H9 (cell line): ENCODE measurements at regions not wholly inside any gene's neighbourhood (a gene's known extent, or its start where the extent isn't known, plus 50 kb on each side); places are given as distances from the start of the nearest gene placed in this dataset.

Experiments used
- DNase-seq: peaks from one replicate; pipeline ENCODE4 v3.0.0-alpha.2; 2017
- H2AFZ ChIP-seq: one replicate; pipeline ENCODE4 v1.6.1; 2013; ENCODE audit warnings: mild to moderate bottlenecking, low read length, control low read depth, moderate library complexity
- H2AK5ac ChIP-seq: 2 replicates; pipeline ENCODE4 v1.6.1; 2013; ENCODE audit warnings: low read length, control low read depth, mixed read lengths; ENCODE audit not compliant: insufficient read length
- H2BK120ac ChIP-seq: one replicate; pipeline ENCODE4 v1.6.1; 2013; ENCODE audit warnings: low read depth, mild to moderate bottlenecking, low read length, control low read depth, inconsistent platforms; ENCODE audit not compliant: poor library complexity, severe bottlenecking
- H2BK12ac ChIP-seq: 2 replicates; pipeline ENCODE4 v1.6.1; 2013; ENCODE audit warnings: low read length, control low read depth, mixed read lengths, low read depth; ENCODE audit not compliant: insufficient read length
- H2BK15ac ChIP-seq: 2 replicates; pipeline ENCODE4 v1.6.1; 2013; ENCODE audit warnings: low read depth, low read length, control low read depth
- H2BK20ac ChIP-seq: one replicate; pipeline ENCODE4 v1.6.1; 2013; ENCODE audit warnings: low read depth, mild to moderate bottlenecking, low read length, control low read depth, inconsistent platforms; ENCODE audit not compliant: poor library complexity, severe bottlenecking
- H2BK5ac ChIP-seq: 2 replicates; pipeline ENCODE4 v1.6.1; 2013; ENCODE audit warnings: low read length, control low read depth, mixed read lengths; ENCODE audit not compliant: insufficient read length
- H3K14ac ChIP-seq: 2 replicates; pipeline ENCODE4 v1.6.1; 2013; ENCODE audit warnings: low read length, control low read depth; ENCODE audit not compliant: insufficient read depth
- H3K18ac ChIP-seq: 2 replicates; pipeline ENCODE4 v1.6.1; 2013; ENCODE audit warnings: low read depth, mild to moderate bottlenecking, mixed read lengths, low read length, control low read depth; ENCODE audit not compliant: insufficient read length
- H3K23ac ChIP-seq: 2 replicates; pipeline ENCODE4 v1.6.1; 2013; ENCODE audit warnings: low read length, control low read depth, mixed read lengths, low read depth; ENCODE audit not compliant: insufficient read length
- H3K23me2 ChIP-seq: 2 replicates; pipeline ENCODE4 v1.6.1; 2013; ENCODE audit warnings: low read depth, mild to moderate bottlenecking, mixed read lengths, low read length, control low read depth; ENCODE audit not compliant: insufficient read length, poor library complexity, severe bottlenecking
- H3K27ac ChIP-seq: 2 replicates; pipeline ENCODE4 v1.5.1; 2013; ENCODE audit warnings: low read length, control low read depth, mixed read lengths, low read depth; ENCODE audit not compliant: insufficient read length
- H3K27me3 ChIP-seq: 2 replicates; pipeline ENCODE4 v1.6.1; 2013; ENCODE audit warnings: low read length, control low read depth, inconsistent platforms; ENCODE audit not compliant: insufficient read depth
- H3K4ac ChIP-seq: 2 replicates; pipeline ENCODE4 v1.6.1; 2013; ENCODE audit warnings: low read depth, mild to moderate bottlenecking, control low read depth, inconsistent platforms, low read length, moderate library complexity
- H3K4me1 ChIP-seq: 2 replicates; pipeline ENCODE4 v1.6.1; 2013; ENCODE audit warnings: low read length, control low read depth, inconsistent platforms; ENCODE audit not compliant: insufficient read depth
- H3K4me2 ChIP-seq: 2 replicates; pipeline ENCODE4 v1.6.1; 2013; ENCODE audit warnings: low read length, control low read depth, mixed read lengths; ENCODE audit not compliant: insufficient read length, insufficient read depth
- H3K56ac ChIP-seq: 2 replicates; pipeline ENCODE4 v1.6.1; 2013; ENCODE audit warnings: low read depth, mild to moderate bottlenecking, mixed read lengths, low read length, control low read depth; ENCODE audit not compliant: insufficient read length
- H3K79me1 ChIP-seq: 2 replicates; pipeline ENCODE4 v1.6.1; 2013; ENCODE audit warnings: low read depth, mild to moderate bottlenecking, moderate library complexity, low read length, control low read depth, inconsistent platforms; ENCODE audit not compliant: insufficient read depth, poor library complexity, severe bottlenecking
- H3K79me2 ChIP-seq: 2 replicates; pipeline ENCODE4 v1.6.1; 2013; ENCODE audit warnings: low read length, control low read depth, inconsistent platforms; ENCODE audit not compliant: insufficient read depth
- H3K9ac ChIP-seq: 2 replicates; pipeline ENCODE4 v1.6.1; 2013; ENCODE audit warnings: low read length, control low read depth, mixed read lengths; ENCODE audit not compliant: insufficient read length; ENCODE audit errors: extremely low read depth
- H3K9me3 ChIP-seq: one replicate; pipeline ENCODE4 v1.6.1; 2013; ENCODE audit warnings: low read depth, low read length, inconsistent platforms; ENCODE audit not compliant: control insufficient read depth
- H3T11ph ChIP-seq: one replicate; pipeline ENCODE4 v1.6.1; 2013; ENCODE audit warnings: mild to moderate bottlenecking, low read length, control low read depth, inconsistent platforms
- H4K20me1 ChIP-seq: one replicate; pipeline ENCODE4 v1.6.1; 2013; ENCODE audit not compliant: control insufficient read depth, insufficient read length, insufficient read depth
- H4K5ac ChIP-seq: 2 replicates; pipeline ENCODE4 v1.6.1; 2013; ENCODE audit warnings: low read depth, mild to moderate bottlenecking, mixed read lengths, low read length, control low read depth; ENCODE audit not compliant: insufficient read length
- H4K8ac ChIP-seq: replicated peaks from 2 replicates; pipeline ENCODE4 v1.6.1; 2013; ENCODE audit warnings: low read length, control low read depth, mixed read lengths, low read depth; ENCODE audit not compliant: insufficient read length
- H4K91ac ChIP-seq: 2 replicates; pipeline ENCODE4 v1.6.1; 2013; ENCODE audit warnings: low read depth, mild to moderate bottlenecking, moderate library complexity, mixed read lengths, low read length, control low read depth; ENCODE audit not compliant: insufficient read length
- H3K27ac Mint-ChIP-seq, 3 experiments: 2 replicates in 2 of 3; 3 replicates in 1 of 3; pipeline ENCODE4 v1.8.0; 2020 to 2021; ENCODE audit warnings: mixed read lengths in 3 of 3, mild to moderate bottlenecking in 1 of 3, moderate library complexity in 1 of 3
- H3K27me3 Mint-ChIP-seq: 2 replicates; pipeline ENCODE4 v1.8.0; 2021; ENCODE audit warnings: low read depth, mild to moderate bottlenecking, moderate library complexity, mixed read lengths
- H3K36me3 Mint-ChIP-seq, 3 experiments: 2 replicates in 2 of 3; 3 replicates in 1 of 3; pipeline ENCODE4 v1.8.0; 2020 to 2021; ENCODE audit warnings: low read depth in 3 of 3, mixed read lengths in 3 of 3; ENCODE audit not compliant: insufficient read depth in 1 of 3
- H3K4me1 Mint-ChIP-seq, 2 experiments: 2 replicates each; pipeline ENCODE4 v1.8.0; 2020; ENCODE audit warnings: mixed read lengths in 2 of 2
- H3K4me3 Mint-ChIP-seq, 2 experiments: 2 replicates in 1 of 2; 3 replicates in 1 of 2; pipeline ENCODE4 v1.8.0; 2020 to 2021; ENCODE audit warnings: mild to moderate bottlenecking in 2 of 2, mixed read lengths in 2 of 2, moderate library complexity in 1 of 2
- H3K9me3 Mint-ChIP-seq, 2 experiments: 2 replicates in 1 of 2; 3 replicates in 1 of 2; pipeline ENCODE4 v1.8.0; 2020; ENCODE audit warnings: mild to moderate bottlenecking in 2 of 2, mixed read lengths in 2 of 2, moderate library complexity in 1 of 2
- whole genome bisulfite sequencing: extraction: QIAGEN DNeasy Blood & Tissue Kit; methylation state at CpG from one replicate; pipeline ENCODE4 v1.1.7; 2013; ENCODE audit warnings: missing lambda C conversion rate, low lambda C conversion rate, mixed read lengths; ENCODE audit not compliant: insufficient read length; ENCODE audit errors: extremely low coverage; 5-methylcytosine and 5-hydroxymethylcytosine counted together
- TF ChIP-seq, protein P1 (sequence below): fragments of 200-600 bp; sonication (generic); conservative IDR thresholded peaks from 3 replicates; pipeline ENCODE4 v1.8.0; 2021; ENCODE audit warnings: antibody characterized with exemption, mild to moderate bottlenecking

DNA sequence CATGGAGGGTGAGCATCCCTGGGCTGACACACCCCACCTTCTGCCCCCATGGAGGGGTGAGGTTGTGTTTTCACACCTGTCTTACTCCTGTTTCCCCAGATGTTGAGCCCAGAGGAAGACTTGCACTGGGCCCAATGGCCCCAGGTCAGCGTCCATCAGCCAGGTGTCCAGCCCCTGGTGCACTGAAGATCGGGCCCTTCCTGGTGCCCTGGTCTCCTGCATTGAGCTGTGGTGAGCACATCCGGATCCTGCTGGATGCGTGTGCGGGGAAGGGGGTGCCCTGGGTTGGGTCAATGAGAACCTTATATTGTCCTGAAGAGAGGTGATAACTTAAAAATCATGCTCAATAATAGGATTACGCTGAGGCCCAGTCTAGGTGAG, 227.3 kb downstream of the SNRPN start:
- Histone ChIP-seq H4K91ac (no peak overlapping the region), H3K79me1 (no peaks in the 10 kb centered on the region), H3K18ac (no peak overlapping the region), H3K23me2 (no peaks in the 10 kb centered on the region), H4K8ac (no peak overlapping the region), H3T11ph (no peak overlapping the region), H2AK5ac (no peak overlapping the region), H2AFZ (no peak overlapping the region), H2BK20ac (no peak overlapping the region), H3K4ac (no peak overlapping the region), H2BK5ac (no peak overlapping the region), H3K9me3 (peaks cover 50% of the 10 kb centered on the region), H3K56ac (no peak overlapping the region), H3K4me1 (no peaks in the 10 kb centered on the region), H2BK12ac (no peak overlapping the region), H3K9ac (no peak overlapping the region), H3K4me2 (no peak overlapping the region), H2BK15ac (no peak overlapping the region), H4K5ac (no peak overlapping the region), H2BK120ac (no peak overlapping the region), H4K20me1 (no peaks in the 10 kb centered on the region), H3K27ac (no peak overlapping the region), H3K14ac (no peak overlapping the region; the same call in 1 of the 2 replicates), H3K23ac (no peak overlapping the region), H3K79me2 (no peaks in the 10 kb centered on the region), H3K27me3 (no peaks in the 10 kb centered on the region)
- peaks cover 0 to 4% (median 3%) of the 10 kb centered on the region in 3 experiments; a peak in 2 of 7 replicates for H3K36me3 Mint-ChIP-seq
- H3K9me3 Mint-ChIP-seq, result peaks cover 78 to 79% of the 10 kb centered on the region in 2 experiments
- TF ChIP-seq, protein P1, sequence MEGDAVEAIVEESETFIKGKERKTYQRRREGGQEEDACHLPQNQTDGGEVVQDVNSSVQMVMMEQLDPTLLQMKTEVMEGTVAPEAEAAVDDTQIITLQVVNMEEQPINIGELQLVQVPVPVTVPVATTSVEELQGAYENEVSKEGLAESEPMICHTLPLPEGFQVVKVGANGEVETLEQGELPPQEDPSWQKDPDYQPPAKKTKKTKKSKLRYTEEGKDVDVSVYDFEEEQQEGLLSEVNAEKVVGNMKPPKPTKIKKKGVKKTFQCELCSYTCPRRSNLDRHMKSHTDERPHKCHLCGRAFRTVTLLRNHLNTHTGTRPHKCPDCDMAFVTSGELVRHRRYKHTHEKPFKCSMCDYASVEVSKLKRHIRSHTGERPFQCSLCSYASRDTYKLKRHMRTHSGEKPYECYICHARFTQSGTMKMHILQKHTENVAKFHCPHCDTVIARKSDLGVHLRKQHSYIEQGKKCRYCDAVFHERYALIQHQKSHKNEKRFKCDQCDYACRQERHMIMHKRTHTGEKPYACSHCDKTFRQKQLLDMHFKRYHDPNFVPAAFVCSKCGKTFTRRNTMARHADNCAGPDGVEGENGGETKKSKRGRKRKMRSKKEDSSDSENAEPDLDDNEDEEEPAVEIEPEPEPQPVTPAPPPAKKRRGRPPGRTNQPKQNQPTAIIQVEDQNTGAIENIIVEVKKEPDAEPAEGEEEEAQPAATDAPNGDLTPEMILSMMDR, result no peak
- H3K27me3 Mint-ChIP-seq, result peaks cover 4% of the 10 kb centered on the region; the same call in 1 of the 2 replicates
- H3K4me1 Mint-ChIP-seq, result no peaks in the 10 kb centered on the region
- DNase-seq, result no peak
- H3K27ac Mint-ChIP-seq, result no peak overlapping the region
- H3K4me3 Mint-ChIP-seq, result no peak overlapping the region
- WGBS, result no CpG with 5 or more reads among the region's 6 CpGs
